GM19351 (cell line): ENCODE measurements at regions not wholly inside any gene's neighbourhood (a gene's known extent, or its start where the extent isn't known, plus 50 kb on each side); places are given as distances from the start of the nearest gene placed in this dataset.

Source experiments
- ATAC-seq: cut with Tn5 transposase; IDR thresholded peaks from one replicate; pipeline ENCODE4 v1.9.1; 2021; ENCODE audit warnings: mild to moderate bottlenecking, moderate library complexity; ENCODE audit not compliant: unreplicated experiment

GRCh38 chr7:35463751-35464150 is 209.9 kb upstream of the TBX20 start:
- ATAC-seq = no peak

- ATAC-seq = no peak
Observed at GRCh38 chr7:35463176-35463700, 209.3 kb upstream of the TBX20 start.

- no peak for ATAC-seq
Observed at GRCh38 chr7:35454575-35455385, 200.9 kb upstream of the TBX20 start.

GRCh38 chr7:35450456-35451214 is 196.7 kb upstream of the TBX20 start:
- ATAC-seq = no peak

GRCh38 chr7:35448486-35448885 is 194.6 kb upstream of the TBX20 start:
- no peak for ATAC-seq

GRCh38 chr7:35446091-35446490 is 192.2 kb upstream of the TBX20 start:
- no peak for ATAC-seq

- ATAC-seq = no peak
Observed at GRCh38 chr7:35437619-35438275, 183.8 kb upstream of the TBX20 start.

GRCh38 chr7:35436452-35436851 is 182.6 kb upstream of the TBX20 start:
- no peak for ATAC-seq

GRCh38 chr7:35430547-35431153 is 176.8 kb upstream of the TBX20 start:
- ATAC-seq = no peak

GRCh38 chr7:35424869-35425495 is 171.1 kb upstream of the TBX20 start:
- peak; percentile 81 for ATAC-seq

- no peak for ATAC-seq
Observed at GRCh38 chr7:35424440-35424839, 170.5 kb upstream of the TBX20 start.

GRCh38 chr7:35422715-35423114 is 168.8 kb upstream of the TBX20 start:
- ATAC-seq = no peak

- ATAC-seq = no peak
Observed at GRCh38 chr7:35420656-35421055, 166.8 kb upstream of the TBX20 start.

GRCh38 chr7:35419391-35419755 is 165.5 kb upstream of the TBX20 start:
- ATAC-seq = no peak

- no peak for ATAC-seq
Observed at GRCh38 chr7:35418716-35419390, 165.0 kb upstream of the TBX20 start.

GRCh38 chr7:35416568-35416967 is 162.7 kb upstream of the TBX20 start:
- no peak for ATAC-seq

- ATAC-seq = no peak
Observed at GRCh38 chr7:35415411-35415822, 161.5 kb upstream of the TBX20 start.

- ATAC-seq = no peak
Observed at GRCh38 chr7:35411331-35411730, 157.4 kb upstream of the TBX20 start.

GRCh38 chr7:35405461-35405860 is 151.6 kb upstream of the TBX20 start:
- no peak for ATAC-seq

GRCh38 chr7:35401217-35401879 is 147.4 kb upstream of the TBX20 start:
- no peak for ATAC-seq
